ENCODE measurements at regions not wholly inside any gene's neighbourhood (a gene's known extent, or its start where the extent isn't known, plus 50 kb on each side); places are given as distances from the start of the nearest gene placed in this dataset.
"Not testable (repeated sequence)": the region's sequence is repeated elsewhere in the genome, so short reads cannot be mapped to it uniquely, and the experiment has no call there.

DNA sequence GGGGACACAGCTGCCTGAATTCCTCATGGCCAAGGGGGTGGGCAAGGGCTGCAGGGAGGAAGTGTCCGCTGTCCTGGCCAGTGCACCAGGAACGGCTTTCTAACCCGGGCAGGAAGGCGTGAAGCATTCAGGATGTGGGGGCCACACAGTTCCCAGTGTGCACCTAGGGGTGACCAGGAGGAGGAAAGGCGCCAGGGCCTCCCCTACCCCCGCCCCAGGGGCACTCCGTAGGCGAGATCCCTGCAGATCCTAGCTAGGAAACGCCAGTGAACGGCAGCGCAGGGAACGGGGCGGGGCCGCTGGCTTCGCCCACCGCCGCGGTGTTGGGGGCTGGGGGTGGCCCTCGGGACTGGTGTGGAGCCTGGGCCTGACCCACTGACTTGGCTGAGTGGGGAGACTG lies 199.6 kb downstream of the USP22 start:
- not testable (repeated sequence) for DNase-seq (ENCODE audit: low read depth)

DNA sequence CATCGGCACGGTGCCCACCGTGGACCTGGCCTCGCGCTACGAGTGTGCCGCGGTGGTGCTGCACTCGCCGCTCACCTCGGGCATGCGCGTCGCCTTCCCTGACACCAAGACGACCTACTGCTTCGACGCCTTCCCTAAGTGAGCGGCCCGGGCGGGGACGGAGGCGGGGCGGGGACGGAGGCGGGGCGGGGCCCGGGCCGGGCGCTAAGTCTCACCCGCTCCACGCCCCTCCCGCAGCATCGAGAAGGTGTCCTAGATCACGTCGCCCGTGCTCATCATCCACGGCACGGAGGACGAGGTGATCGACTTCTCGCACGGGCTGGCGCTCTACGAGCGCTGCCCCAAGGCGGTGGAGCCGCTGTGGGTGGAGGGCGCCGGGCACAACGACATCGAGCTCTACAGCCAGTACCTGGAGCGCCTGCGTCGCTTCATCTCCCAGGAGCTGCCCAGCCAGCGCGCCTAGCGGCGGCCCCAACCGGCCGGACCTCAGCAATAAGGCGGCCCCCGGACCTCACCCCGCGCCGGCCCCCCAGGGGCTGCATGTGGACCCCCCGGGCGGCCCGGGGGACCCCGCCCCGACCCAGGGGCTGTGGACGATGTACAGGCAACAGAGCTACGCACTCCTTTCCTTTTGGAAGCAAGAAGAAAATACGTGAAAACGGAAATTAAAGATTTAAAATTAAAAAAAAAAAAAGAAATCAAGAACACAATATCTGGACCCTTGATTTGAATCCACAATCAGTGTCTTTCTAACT lies 198.8 kb downstream of the USP22 start:
- not testable (repeated sequence) for DNase-seq (ENCODE audit: low read depth)

DNA sequence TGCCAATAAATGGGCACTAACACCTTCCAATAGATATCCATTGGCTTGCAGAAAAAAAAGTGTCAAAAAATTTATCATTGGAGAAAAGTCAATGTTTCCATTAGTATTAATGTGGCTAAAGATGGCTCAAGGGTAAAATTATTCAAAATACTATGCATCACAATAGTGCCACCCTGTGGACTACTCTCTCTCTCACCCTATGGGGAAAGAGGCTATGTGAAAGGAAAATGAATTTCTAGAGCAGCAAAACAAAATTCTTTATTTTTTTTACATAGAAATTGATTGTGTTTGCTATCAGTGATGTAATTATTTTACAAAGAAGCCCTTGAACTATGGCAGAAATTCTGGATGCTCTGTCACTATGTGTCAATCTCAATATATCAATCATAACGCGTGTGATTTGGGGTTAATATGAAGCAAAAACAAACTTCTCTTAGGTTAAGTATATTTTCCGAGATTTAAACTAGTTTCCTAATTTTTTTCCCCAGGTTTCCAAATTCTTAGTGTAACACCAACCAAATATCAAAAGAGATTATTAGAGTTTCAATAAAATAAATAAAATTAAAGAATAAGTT lies 193.9 kb downstream of the USP22 start:
- not testable (repeated sequence) for DNase-seq (ENCODE audit: low read depth)

DNA sequence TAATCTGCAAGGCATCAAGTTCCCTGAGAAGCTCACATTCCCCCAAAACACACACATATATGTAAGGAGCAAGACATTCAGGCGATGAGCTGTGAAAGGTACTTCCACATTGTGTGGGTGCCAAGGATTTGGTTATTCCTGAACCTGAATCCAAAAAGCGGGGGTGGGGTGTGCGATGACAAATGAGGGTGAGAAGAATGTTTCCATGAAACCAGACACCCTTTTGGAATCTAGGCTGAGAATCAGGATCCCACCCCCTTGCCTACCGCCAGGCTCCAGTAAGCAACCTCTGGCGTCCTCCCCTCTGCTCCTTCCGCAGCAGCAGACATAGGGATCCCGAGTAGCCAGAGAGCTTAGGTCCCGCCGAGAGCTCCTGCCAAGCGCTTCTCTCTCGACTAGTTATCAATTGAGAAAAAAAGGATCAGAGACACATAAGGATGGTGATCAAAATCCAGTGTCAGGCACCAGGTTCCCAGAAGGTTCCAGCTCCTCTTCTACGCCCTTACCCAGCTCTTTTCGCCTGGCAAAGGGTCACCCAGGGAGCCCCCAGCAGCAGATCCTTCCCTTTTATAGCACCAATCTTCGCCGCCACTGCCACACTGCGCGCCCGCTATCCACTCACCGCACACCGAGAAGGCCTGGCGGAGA lies 191.1 kb downstream of the USP22 start:
- not testable (repeated sequence) for DNase-seq (ENCODE audit: low read depth)

DNA sequence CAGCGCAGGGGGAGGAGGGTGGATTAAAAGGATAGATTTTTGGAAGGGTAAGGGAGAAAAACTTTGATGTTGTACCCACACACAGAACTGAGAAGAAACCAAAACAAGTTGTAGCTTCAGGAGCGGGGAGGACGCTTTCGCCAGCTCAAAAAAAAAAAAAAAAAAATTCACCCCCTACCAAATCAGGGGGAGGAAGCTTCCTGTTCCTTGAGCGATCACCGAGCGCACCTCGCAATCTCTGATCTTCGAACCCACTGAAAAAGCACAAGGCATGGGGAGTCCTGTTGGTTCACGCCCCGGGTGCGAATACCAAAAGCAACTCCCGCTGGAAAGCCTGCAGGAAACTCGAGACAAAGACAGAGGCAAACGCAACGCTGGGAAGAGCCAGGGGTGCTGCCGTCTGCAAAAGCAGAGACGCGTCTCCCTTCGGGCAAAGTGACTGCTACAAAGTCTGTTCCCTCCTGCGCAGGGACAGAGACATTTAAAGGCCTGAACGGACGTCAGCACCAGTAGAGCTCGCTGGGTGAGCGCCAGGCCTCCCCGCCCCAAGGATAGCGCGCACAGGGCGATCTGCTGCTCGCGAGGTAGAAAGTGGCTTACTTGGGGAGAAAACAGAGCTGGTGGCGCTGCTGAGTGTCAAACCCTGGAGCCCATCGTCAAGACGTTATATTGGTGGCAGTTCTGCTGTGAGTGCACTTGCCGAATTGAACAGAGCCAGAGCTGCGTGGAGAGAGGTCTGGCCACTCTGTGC lies 190.4 kb downstream of the USP22 start:
- DNase-seq (ENCODE audit: low read depth) = no peak

DNA sequence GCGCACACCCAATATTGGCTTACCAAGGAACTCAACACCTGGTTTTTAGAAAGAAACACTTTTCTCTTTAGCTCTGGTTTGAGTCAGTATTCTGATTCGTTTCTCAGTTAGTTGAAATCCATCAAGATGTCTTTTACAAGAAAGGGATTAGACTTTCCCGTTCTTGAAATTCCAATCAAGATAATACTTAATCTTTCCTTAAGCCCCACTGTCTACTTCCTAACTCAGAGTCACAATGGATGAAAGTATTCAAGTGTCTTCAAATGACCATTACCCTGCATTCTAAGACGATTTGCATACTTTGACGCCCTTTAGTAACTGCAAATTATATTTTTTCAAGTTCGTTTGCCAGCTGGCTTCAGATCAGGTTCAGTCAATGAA lies 189.8 kb downstream of the USP22 start:
- DNase-seq (ENCODE audit: low read depth) = no peak

DNA sequence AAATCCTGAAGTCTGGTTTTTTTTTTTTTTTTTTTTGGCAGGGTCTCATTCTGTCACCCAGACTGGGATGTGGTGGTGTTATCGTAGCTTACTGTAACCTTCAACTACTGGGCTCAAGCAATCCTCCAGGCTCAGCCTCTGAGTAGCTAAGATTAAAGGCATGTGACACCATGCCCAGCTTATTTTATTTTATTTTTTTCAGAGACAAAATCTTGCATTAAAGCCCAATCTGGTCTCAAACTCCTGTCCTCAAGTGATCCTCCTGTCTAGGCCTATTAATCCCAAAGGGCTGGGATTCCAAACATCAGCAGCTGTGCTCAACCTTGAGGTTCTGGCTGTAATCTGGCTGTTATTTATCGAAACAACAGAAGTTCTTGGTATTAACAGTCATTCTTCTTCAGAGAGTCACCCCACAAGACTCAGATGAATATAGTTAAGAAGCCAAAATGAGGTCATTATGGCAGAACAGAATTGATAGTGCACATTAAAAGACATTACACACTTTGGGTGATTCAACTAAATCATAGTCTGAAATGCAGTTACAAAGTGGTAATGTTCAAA lies 186.8 kb downstream of the USP22 start:
- DNase-seq (ENCODE audit: low read depth) = not testable (repeated sequence)

DNA sequence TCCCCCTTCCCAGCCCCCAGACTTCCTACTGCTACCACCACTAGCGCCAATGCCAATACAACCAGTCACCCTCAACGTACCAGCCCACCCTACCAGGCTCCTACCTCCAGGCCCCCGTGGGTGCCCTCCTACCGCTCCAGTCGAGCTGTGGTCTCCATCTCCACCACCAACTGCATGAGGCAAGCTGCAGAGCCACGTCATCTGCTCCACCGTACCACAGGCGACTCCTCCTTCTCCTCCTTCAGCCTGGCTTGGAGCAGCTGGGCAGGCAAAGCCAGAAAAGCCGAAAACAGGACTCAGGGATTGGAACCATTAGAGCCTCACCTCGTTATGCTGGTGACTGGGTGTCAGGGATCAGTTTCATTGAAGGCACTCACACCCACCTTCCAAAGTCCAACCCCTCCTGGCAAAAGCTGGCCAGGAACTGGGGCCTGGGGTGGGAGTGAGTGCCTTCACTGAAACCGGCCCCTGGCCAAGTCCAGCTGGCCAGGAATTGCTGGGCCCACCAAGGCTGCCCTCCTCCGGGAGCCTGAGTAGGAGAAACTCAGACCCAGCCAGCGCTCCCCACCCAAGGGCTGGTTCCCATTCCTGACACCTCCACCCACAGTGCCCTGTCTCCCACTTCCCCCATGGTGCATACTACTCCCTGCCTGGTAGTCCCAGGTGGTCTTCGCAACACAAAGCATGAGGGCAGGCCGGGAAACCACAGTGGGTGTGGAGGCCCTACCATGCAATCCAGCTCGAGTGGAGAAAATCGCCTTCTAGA lies 176.2 kb downstream of the USP22 start:
- not testable (repeated sequence) for DNase-seq (ENCODE audit: low read depth)

DNA sequence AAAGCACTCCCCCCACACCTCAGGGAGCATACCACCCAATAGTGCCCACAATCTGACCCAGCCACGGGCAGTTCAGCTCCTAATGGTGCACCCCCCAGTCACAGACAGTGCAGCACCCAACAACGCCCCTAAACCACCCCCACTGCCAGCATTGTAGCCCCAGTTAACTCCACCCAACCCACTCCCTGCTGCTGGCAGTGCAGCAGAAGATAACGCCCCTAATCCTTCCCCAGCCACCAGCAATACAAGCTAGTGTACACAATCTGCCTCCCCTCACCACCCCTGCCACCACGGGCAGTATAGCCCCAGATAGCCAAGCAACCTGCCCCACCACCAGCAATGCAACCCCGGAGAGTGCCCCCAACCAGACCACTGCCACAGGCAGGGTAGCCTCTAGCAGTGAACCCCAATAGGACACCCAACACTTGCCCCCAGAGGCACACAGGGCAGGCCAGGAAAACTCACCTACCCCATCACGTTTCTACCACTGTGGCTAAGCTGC lies 175.3 kb downstream of the USP22 start:
- DNase-seq (ENCODE audit: low read depth) = not testable (repeated sequence)

DNA sequence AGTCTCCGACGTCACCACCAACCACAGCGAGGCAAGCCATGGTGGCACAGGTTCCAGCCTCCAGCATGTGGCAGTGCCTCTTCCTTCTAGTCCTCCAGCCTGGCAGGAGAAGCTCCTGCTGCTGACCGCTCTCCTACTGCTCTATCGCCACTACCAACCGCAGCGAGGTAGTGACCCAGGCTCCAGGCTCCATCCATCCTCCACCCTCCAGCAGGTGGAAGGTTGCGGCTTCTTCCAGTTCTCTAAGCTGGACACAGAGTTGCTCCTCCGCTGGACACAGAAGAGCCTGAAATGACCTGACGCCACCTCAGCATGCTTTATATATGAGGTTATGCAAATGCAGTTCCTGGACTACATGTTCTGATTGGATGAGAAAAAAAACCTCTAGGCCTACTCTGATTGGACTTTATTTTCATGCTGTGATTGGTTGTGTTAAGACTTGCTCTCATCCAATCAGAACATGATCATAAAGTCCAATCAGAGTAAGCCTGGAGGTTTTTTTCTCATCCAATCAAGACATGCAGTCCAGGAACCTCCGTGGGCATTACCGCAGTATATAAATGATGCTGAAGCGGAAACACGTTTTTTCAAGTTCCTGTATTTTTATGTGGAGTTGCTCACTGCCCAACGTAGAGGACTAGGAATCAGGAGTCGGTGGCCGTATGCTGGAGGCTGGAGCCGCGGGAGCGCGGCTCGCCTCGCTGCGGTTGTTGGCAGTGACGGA lies 174.7 kb downstream of the USP22 start:
- DNase-seq (ENCODE audit: low read depth) = not testable (repeated sequence)

DNA sequence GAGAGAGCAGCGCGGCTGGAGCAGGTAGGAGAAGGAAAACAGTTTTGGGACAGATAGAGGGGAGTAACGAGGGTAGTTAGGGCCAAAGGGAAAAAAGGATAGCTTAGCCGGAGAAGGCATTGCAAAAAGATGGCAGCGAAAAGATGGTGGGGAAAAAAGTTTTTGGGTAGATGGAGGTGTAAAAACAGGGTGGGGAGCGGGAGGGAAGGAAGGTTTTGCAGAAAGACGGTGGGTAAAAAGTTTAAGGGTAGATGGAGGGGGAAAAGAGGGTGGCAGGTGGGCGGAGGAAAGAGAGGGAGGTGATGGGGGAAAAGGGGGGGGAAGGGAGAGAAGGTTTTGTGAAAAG lies 174.2 kb downstream of the USP22 start:
- DNase-seq (ENCODE audit: low read depth) = not testable (repeated sequence)

DNA sequence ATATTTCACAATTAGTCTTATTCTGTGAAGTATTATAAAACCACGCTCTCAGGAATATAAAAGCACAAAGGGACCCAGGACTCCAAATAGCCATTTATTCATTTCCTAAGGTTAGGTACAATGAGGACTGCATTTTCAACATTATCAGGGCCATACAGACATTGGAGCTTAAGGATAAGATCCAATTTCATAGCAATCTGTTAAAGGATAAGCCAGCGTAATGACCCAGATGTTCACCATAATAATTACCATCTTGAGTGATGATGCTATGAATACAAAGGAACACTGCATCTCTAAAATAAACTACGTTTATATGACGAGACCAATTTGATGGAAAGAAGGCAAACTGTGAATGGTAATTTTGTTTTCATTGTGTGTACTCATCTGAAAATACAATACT lies 169.6 kb downstream of the USP22 start:
- not testable (repeated sequence) for DNase-seq (ENCODE audit: low read depth)

DNA sequence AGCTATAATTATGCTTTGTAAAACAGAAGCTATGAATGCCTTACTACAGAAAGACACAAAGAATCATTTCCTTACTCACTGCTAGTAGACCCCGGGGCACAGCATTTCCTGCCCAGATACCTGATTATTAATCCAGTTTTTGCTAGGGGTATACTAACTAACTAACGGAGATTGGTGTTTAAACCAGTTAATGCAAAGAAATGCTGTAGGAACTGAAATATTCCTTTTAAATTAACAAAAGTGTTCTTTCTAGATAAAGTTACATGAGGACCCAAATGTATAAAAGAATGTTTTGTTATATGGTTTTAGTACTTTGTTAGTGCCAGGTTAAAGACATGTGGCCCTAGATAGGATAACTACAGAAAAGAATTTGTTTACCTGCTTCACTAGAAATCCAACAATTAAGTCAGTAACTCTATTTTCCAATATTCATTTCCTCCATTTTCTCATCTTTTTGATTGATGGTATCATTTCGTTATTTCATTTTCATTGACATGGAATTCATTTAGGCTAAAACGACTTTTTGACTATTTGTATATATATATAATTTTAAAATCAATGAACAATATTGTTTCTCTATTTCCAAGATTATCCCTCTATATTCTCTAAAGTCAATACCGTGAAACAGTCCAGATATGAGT lies 169.0 kb downstream of the USP22 start:
- not testable (repeated sequence) for DNase-seq (ENCODE audit: low read depth)

DNA sequence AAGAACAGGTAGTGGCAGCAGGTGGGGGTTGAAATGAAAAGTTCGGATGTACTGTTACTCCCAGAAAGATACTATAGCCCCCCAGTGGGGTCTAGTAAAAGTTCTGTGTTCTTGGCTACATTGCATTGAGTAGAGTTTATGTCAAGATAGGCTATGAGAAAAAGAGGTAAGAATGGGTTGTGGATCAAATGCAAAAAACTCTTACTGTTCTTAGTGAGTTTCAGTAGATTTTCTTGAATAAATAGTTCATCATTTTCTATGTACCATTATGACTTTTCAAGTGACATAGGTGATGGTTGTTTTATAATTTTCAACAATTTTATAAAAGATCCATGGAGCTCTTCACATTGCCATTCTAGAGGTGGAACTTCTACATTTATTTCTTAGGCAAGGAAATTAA lies 165.4 kb downstream of the USP22 start:
- DNase-seq (ENCODE audit: low read depth) = not testable (repeated sequence)

DNA sequence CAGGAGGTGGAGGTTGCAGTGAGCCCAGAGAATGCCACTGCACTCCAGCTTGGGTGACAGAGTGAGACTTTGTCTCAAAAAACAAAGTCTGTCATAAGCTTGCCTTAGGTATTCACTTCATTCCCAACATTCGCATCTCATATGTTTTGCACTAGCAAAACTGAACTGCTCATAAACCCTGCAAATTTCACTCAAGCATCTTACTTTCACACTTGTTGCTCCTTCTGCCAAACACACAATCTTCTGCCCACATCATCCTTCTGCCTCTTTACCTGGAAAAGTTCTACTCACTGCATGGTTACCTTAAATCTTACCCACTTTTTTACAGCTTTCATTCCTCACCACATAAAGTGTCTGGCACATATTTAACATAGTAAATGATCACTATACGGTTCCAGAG lies 152.5 kb downstream of the USP22 start:
- no peak for DNase-seq (ENCODE audit: low read depth)

DNA sequence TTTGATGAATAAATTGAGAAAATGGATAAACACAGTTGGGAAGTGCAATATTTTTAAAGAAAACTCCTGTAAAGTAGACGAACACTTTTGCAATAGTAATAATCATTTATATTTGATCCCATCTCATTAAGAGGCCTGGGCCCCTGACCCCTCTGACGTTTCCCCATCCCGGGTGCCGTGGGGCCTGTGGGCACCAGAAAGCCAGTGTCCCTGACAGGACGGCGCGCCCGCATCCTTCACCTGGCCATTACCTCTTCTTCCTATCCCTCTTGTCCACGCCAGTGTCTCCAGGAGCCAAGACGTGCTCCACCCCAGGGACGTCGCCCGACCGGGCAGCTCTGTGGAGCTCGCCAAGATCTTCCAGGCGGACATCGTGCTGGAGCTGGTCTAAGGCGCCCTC lies 147.4 kb downstream of the USP22 start:
- not testable (repeated sequence) for DNase-seq (ENCODE audit: low read depth)

DNA sequence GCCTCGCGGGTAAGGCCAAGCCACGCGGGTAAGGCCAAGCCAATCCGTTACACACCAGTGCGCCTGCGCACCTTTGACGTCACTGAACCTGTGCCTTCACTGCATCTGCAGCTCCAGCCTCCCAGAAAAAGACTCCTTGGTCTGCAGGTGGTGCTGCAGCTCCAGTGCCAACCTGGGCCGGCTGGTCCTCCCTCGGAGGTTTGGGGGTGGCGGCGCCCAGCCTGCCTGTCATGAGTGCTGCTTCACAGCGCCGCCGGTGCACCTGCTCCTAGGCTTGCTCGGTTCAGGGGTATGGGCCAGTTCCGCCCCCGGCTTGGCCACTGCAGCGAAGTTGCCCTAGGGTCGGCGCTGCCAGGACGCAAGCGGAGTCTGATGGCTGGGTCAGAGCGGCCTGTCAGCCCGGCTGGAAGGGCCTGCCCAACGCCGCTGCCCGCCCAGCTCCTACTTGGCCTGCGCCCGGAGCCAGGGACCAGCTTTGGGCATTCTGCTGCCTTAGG lies 146.6 kb downstream of the USP22 start:
- DNase-seq (ENCODE audit: low read depth) = no peak

DNA sequence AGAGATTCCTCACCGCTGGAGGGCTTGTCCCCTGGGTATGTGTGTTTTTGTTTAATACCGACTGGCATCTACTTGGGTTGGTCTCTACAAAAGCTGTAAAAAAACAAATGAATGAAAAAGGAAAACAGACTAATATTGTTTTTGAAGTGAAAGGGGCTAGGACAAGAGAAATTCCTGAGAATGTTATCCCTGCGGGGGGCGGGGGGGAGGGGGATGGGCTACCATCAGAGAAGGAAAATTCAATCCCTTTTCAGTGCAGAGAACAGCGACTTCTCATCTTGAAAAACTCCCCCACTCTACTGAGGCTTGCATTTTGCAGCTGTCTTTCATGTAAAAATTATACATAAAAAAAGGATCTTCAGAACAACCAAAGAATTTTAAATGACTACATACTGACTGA lies 144.1 kb downstream of the USP22 start:
- DNase-seq (ENCODE audit: low read depth) = not testable (repeated sequence)

DNA sequence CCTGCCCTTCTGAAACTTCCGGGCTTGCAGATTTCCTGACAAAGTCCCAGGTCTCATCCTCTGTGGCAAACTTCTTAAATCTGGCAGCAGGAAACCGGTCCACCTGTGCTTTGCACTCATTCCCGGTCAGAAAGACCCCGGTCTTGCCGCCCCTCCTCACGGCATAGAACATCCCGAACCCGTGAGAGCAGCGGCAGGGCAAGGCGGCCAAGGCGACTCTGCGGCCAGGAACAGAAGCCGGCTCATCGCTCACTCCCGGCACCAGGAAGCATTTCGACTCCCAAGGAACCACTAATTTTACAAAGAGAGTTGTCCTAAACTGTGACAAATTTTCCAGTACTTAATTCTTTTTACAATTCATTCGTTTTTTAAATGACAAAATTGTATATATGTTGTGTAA lies 140.3 kb downstream of the USP22 start:
- DNase-seq (ENCODE audit: low read depth) = not testable (repeated sequence)

DNA sequence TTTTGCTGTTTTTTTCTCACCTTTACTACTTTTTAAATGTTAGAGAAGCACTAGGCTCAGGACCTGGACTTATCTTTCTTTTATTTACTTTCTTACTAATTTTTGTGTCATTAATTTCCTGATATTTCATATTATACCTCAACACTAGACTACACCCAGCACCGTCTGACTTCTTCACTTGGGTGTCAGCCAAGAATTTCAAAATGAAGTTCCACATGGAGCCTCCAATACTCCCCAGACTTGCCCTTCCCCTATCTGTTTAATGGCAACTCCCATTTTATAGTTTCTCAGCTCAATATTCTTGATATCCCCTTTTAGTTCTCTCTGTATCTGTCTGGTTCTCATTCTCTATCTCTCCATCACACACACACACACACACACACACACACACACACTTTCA lies 139.3 kb downstream of the USP22 start:
- DNase-seq (ENCODE audit: low read depth) = not testable (repeated sequence)
